HL-60 (cell line): ENCODE measurements at regions not wholly inside any gene's neighbourhood (a gene's known extent, or its start where the extent isn't known, plus 50 kb on each side); places are given as distances from the start of the nearest gene placed in this dataset.

Experiments used
- DNase-seq, 2 experiments: peaks; one replicate each; pipeline ENCODE4 v3.0.0-alpha.2; 2010 to 2020; ENCODE audit warnings: low read depth in 1 of 2, low spot score in 1 of 2
- H3K27ac ChIP-seq: fragments of 250-450 bp; sonication (Bioruptor Pico); replicated peaks from 2 replicates; pipeline ENCODE4 v1.5.1; 2020; ENCODE audit warnings: mild to moderate bottlenecking, moderate library complexity
- H3K27me3 ChIP-seq: fragments of 250-450 bp; sonication (Bioruptor Pico); 2 replicates; pipeline ENCODE4 v1.5.1; 2021; ENCODE audit warnings: mild to moderate bottlenecking, moderate library complexity; ENCODE audit not compliant: insufficient read depth, poor library complexity, severe bottlenecking
- H3K4me3 ChIP-seq: replicated peaks from 2 replicates; pipeline ENCODE4 v1.5.1; 2011; ENCODE audit warnings: mild to moderate bottlenecking, control low read depth, low read length; ENCODE audit not compliant: insufficient read depth
- GABPA ChIP-seq: IDR thresholded peaks from 2 replicates; pipeline ENCODE4 v1.6.1; 2012; ENCODE audit warnings: low read depth
- POLR2AphosphoS5 ChIP-seq: IDR thresholded peaks from 2 replicates; pipeline ENCODE4 v1.6.1; 2012; ENCODE audit warnings: low read depth
- SPI1 ChIP-seq: IDR thresholded peaks from 2 replicates; pipeline ENCODE4 v1.6.1; 2012; ENCODE audit warnings: low read depth, mild to moderate bottlenecking, borderline replicate concordance
- TF ChIP-seq, protein P1 (sequence below): IDR thresholded peaks from one replicate; pipeline ENCODE4 v1.5.1; 2011; ENCODE audit warnings: low read length, control low read depth, inconsistent platforms; ENCODE audit not compliant: insufficient read depth
- TF ChIP-seq, protein P2 (sequence below): IDR thresholded peaks from 2 replicates; pipeline ENCODE4 v1.6.1; 2012; ENCODE audit warnings: low read depth; ENCODE audit not compliant: insufficient replicate concordance

DNA sequence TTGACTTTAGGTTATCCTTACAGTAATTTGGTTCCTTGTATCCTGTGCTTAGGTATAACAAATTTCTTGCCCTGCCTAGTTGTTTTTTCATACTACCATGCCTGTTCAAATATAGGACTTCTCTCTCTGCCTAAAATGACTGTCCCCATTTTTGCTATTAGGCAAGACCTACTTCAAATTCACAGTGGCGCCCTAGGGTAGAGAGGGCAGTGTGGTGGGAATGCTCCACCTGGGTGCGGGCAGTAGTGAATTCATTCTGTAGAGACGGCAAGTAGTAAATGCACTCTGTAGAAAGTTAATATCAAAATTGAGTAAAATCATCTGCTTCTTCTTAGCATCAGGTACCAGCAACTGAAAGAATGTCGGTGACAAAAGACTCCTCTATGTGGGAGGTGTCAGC is 120.4 kb upstream of the RHOBTB1 start:
- Histone ChIP-seq H3K27me3 (no peaks in the 10 kb centered on the region), H3K27ac (no peak overlapping the region), H3K4me3 (no peak overlapping the region)
- no peak for DNase-seq
- TF ChIP-seq, protein P1, sequence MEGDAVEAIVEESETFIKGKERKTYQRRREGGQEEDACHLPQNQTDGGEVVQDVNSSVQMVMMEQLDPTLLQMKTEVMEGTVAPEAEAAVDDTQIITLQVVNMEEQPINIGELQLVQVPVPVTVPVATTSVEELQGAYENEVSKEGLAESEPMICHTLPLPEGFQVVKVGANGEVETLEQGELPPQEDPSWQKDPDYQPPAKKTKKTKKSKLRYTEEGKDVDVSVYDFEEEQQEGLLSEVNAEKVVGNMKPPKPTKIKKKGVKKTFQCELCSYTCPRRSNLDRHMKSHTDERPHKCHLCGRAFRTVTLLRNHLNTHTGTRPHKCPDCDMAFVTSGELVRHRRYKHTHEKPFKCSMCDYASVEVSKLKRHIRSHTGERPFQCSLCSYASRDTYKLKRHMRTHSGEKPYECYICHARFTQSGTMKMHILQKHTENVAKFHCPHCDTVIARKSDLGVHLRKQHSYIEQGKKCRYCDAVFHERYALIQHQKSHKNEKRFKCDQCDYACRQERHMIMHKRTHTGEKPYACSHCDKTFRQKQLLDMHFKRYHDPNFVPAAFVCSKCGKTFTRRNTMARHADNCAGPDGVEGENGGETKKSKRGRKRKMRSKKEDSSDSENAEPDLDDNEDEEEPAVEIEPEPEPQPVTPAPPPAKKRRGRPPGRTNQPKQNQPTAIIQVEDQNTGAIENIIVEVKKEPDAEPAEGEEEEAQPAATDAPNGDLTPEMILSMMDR = no peak
- TF ChIP-seq GABPA = no peak

DNA sequence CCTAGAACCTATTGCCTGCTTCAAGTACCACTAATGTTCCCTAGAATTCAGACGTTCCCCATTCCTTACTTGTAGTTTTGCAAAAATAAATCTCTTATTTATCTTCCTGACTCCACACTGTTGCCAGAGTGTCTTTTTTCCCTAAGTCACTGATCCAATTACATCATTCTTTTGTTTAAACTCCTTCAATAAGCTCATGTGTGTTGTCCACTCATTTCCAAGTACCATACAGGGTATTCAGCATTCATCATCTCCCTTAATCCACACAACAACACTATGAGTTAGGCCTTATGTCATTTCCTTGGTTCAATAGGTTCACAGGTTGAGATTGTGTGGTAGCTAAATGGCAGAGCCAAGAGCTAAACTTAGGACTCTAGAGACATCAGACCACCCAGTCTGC is 119.9 kb upstream of the RHOBTB1 start:
- Histone ChIP-seq H3K27me3 (no peaks in the 10 kb centered on the region), H3K4me3 (no peak overlapping the region), H3K27ac (no peak overlapping the region)
- DNase-seq = no peak
- no peak for TF ChIP-seq SPI1
- TF ChIP-seq, protein P1 = no peak
- TF ChIP-seq, protein P2, sequence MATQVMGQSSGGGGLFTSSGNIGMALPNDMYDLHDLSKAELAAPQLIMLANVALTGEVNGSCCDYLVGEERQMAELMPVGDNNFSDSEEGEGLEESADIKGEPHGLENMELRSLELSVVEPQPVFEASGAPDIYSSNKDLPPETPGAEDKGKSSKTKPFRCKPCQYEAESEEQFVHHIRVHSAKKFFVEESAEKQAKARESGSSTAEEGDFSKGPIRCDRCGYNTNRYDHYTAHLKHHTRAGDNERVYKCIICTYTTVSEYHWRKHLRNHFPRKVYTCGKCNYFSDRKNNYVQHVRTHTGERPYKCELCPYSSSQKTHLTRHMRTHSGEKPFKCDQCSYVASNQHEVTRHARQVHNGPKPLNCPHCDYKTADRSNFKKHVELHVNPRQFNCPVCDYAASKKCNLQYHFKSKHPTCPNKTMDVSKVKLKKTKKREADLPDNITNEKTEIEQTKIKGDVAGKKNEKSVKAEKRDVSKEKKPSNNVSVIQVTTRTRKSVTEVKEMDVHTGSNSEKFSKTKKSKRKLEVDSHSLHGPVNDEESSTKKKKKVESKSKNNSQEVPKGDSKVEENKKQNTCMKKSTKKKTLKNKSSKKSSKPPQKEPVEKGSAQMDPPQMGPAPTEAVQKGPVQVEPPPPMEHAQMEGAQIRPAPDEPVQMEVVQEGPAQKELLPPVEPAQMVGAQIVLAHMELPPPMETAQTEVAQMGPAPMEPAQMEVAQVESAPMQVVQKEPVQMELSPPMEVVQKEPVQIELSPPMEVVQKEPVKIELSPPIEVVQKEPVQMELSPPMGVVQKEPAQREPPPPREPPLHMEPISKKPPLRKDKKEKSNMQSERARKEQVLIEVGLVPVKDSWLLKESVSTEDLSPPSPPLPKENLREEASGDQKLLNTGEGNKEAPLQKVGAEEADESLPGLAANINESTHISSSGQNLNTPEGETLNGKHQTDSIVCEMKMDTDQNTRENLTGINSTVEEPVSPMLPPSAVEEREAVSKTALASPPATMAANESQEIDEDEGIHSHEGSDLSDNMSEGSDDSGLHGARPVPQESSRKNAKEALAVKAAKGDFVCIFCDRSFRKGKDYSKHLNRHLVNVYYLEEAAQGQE = no peak
- TF ChIP-seq POLR2AphosphoS5 = no peak
- no peak for TF ChIP-seq GABPA

DNA sequence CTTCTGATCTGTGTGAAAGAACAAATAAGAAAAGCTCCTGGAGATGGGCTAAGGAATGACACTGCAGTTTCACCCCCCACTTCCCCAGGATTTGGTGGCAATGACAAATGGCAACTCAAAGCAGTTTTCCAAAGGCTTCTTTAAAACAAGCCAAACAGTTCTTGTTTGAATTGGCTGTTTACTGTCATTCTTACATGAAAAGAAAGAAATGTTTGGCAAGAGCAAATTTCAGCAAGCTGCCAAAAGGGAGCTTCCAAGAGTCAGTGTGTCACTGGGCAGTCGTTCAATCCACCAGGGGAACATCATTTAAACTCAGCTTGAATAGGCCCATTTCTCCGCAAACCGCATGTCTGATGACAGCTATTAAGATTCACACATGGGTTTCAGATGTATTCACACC is 119.0 kb upstream of the RHOBTB1 start:
- no peaks in the 10 kb centered on the region for H3K27me3 ChIP-seq
- H3K4me3 ChIP-seq = no peak overlapping the region
- DNase-seq = no peak
- H3K27ac ChIP-seq = no peak overlapping the region
- TF ChIP-seq, protein P1 = no peak

DNA sequence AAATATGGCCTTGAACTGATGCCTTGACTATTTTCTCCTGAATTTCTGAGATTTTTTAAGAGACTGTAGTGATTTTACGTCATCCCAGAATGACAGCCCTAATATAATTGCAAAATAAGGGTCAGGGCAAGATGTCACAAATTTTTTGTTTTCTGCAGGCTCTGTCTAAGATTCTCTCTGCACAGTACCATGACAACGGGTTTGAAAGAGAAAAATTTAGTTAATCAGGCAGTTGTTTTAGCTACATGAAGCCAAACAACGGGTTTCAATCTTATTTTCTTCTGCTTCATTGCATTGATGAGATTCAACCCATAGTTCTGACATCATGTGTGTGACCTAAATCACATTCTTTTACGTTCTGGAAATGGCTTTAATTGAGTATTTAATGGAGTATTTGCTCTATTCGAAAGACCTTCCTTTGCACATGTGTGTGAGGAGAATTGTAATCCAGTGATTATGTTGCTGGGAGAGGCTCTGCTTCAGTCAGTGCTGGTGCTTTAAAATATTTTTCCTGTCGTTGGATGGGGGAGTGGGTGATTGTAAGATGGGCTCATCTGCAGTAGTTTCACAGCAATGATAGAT is 118.0 kb upstream of the RHOBTB1 start:
- no peak for DNase-seq
- H3K27me3 ChIP-seq = no peaks in the 10 kb centered on the region
- H3K27ac ChIP-seq = no peak overlapping the region
- H3K4me3 ChIP-seq = no peak overlapping the region
- TF ChIP-seq, protein P1 = no peak
- no peak for TF ChIP-seq GABPA
- TF ChIP-seq, protein P2 = no peak
- TF ChIP-seq SPI1 = no peak
- TF ChIP-seq POLR2AphosphoS5 = no peak
